ENCODE measurements at regions not wholly inside any gene's neighbourhood (a gene's known extent, or its start where the extent isn't known, plus 50 kb on each side); places are given as distances from the start of the nearest gene placed in this dataset.

GRCh38 chr2:138403431-138403927, 98.1 kb upstream of the SPOPL start:
- no peak for DNase-seq
- no peaks in the 10 kb centered on the region for H3K27me3 ChIP-seq
- intact Hi-C loops (cut with DNase I; ENCODE audit: low total_unique reads) (no loop called here), in situ Hi-C loops (cut with MboI; ENCODE audit: low pct_ligation_motif_present in 1 of 4, low pct_unique_long_range_greater_than_20kb in 1 of 4, low sequenced_read_pairs in 3 of 4) (no loop called here)
- peaks cover 4 to 11% of the 10 kb centered on the region in 2 donors for H3K9me3 ChIP-seq
- WGBS, 2 donors (ENCODE audit: low coverage in 1 of 2), result 67 to 77% methylated on average over 1 to 5 of the region's 5 CpGs
- H3K4me3 ChIP-seq, result no peak overlapping the region
- H3K36me3 ChIP-seq, result no peaks in the 10 kb centered on the region
- no peak for TF ChIP-seq EP300 (IDR thresholded peaks at IDR 0.05; ENCODE audit: low read depth)
- TF ChIP-seq CTCF (IDR thresholded peaks at IDR 0.05), result no peak
- no peak for TF ChIP-seq POLR2AphosphoS5 (IDR thresholded peaks at IDR 0.05)
- TF ChIP-seq POLR2A (IDR thresholded peaks at IDR 0.05), result no peak
- H3K4me1 ChIP-seq, result no peaks in the 10 kb centered on the region
- H3K27ac ChIP-seq, result no peak overlapping the region

GRCh38 chr2:138414014-138414413, 87.6 kb upstream of the SPOPL start:
- WGBS, 2 donors (ENCODE audit: low coverage in 1 of 2), result 91 to 100% methylated on average over 1 of the region's 1 CpG
- TF ChIP-seq CTCF (IDR thresholded peaks at IDR 0.05), result no peak
- no peak for TF ChIP-seq EP300 (IDR thresholded peaks at IDR 0.05; ENCODE audit: low read depth)
- no peak for TF ChIP-seq POLR2A (IDR thresholded peaks at IDR 0.05)
- no peak for TF ChIP-seq POLR2AphosphoS5 (IDR thresholded peaks at IDR 0.05)
- no peaks in the 10 kb centered on the region for H3K36me3 ChIP-seq
- H3K27ac ChIP-seq, result no peak overlapping the region
- peaks cover 8 to 14% of the 10 kb centered on the region in 2 donors for H3K9me3 ChIP-seq
- DNase-seq, result no peak
- H3K4me1 ChIP-seq, result no peaks in the 10 kb centered on the region
- in situ Hi-C loops (cut with MboI; ENCODE audit: low pct_ligation_motif_present in 1 of 4, low pct_unique_long_range_greater_than_20kb in 1 of 4, low sequenced_read_pairs in 3 of 4) (no loop called here), intact Hi-C loops (cut with DNase I; ENCODE audit: low total_unique reads) (no loop called here)
- H3K27me3 ChIP-seq, result no peaks in the 10 kb centered on the region
- no peak overlapping the region for H3K4me3 ChIP-seq

- WGBS, 2 donors (ENCODE audit: low coverage in 1 of 2), result 75 to 85% methylated on average over 4 to 5 of the region's 5 CpGs
- Histone ChIP-seq H3K36me3 (no peaks in the 10 kb centered on the region), H3K9me3 (peaks cover 6 to 8% of the 10 kb centered on the region in 2 donors), H3K27me3 (no peaks in the 10 kb centered on the region), H3K4me3 (no peak overlapping the region), H3K4me1 (no peaks in the 10 kb centered on the region), H3K27ac (no peak overlapping the region)
- TF ChIP-seq CTCF (IDR thresholded peaks at IDR 0.05) (no peak), EP300 (IDR thresholded peaks at IDR 0.05; ENCODE audit: low read depth) (no peak), POLR2A (IDR thresholded peaks at IDR 0.05) (no peak), POLR2AphosphoS5 (IDR thresholded peaks at IDR 0.05) (no peak)
- DNase-seq, result no peak
- intact Hi-C loops (cut with DNase I; ENCODE audit: low total_unique reads), result no loop called here
- in situ Hi-C loops (cut with MboI; ENCODE audit: low pct_ligation_motif_present in 1 of 4, low pct_unique_long_range_greater_than_20kb in 1 of 4, low sequenced_read_pairs in 3 of 4), result no loop called here
These were observed 85.6 kb upstream of the SPOPL start for GRCh38 chr2:138415985-138416384.

- Histone ChIP-seq H3K9me3 (peaks cover 5 to 7% of the 10 kb centered on the region in 2 donors), H3K27ac (no peak overlapping the region), H3K4me1 (peaks cover 0 to 9% (median 2%) of the 10 kb centered on the region in 4 donors), H3K4me3 (no peak overlapping the region), H3K27me3 (no peaks in the 10 kb centered on the region), H3K36me3 (no peaks in the 10 kb centered on the region)
- intact Hi-C loops (cut with DNase I; ENCODE audit: low total_unique reads) (no loop called here), in situ Hi-C loops (cut with MboI; ENCODE audit: low pct_ligation_motif_present in 1 of 4, low pct_unique_long_range_greater_than_20kb in 1 of 4, low sequenced_read_pairs in 3 of 4) (no loop called here)
- 79 to 87% methylated on average over 2 of the region's 2 CpGs for WGBS, 2 donors (ENCODE audit: low coverage in 1 of 2)
- TF ChIP-seq POLR2AphosphoS5 (IDR thresholded peaks at IDR 0.05) (no peak), CTCF (IDR thresholded peaks at IDR 0.05) (no peak), POLR2A (IDR thresholded peaks at IDR 0.05) (no peak), EP300 (IDR thresholded peaks at IDR 0.05; ENCODE audit: low read depth) (no peak)
- DNase-seq, result no peak
These were observed 83.1 kb upstream of the SPOPL start for GRCh38 chr2:138418453-138418852.

All from transverse colon (tissue), 4 donors.